ENCODE measurements at regions not wholly inside any gene's neighbourhood (a gene's known extent, or its start where the extent isn't known, plus 50 kb on each side); places are given as distances from the start of the nearest gene placed in this dataset.

GRCh38 chr4:62162606-62163005 is 962.5 kb downstream of the ADGRL3 start:
- no peak for DNase-seq (ENCODE audit: low read depth, low spot score)

GRCh38 chr4:62161446-62161845 is 961.3 kb downstream of the ADGRL3 start:
- DNase-seq (ENCODE audit: low read depth, low spot score): no peak

- DNase-seq (ENCODE audit: low read depth, low spot score): no peak
These were observed 959.8 kb downstream of the ADGRL3 start for GRCh38 chr4:62159876-62160275.

DNA sequence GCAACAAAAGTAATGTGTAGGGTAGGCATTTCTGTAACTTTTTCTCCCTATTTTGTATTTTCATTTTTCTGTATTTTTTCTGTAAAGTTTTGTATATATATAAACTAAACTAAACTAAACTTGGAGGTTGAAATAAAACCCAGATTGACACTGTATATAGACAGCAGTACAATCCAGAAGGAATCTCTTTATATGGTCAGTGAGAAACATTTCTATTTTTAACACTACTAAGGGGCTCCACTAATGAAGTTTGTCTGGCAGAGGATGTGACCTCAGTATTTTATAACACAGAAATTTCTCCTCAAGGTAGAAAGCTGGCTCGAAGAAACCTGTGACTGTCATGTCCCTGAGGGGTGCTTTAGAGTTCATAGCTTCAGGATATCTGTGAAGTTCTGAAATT is 959.2 kb downstream of the ADGRL3 start:
- no peak for DNase-seq (ENCODE audit: low read depth, low spot score)

- no peak for DNase-seq (ENCODE audit: low read depth, low spot score)
These were observed 956.1 kb downstream of the ADGRL3 start for GRCh38 chr4:62156205-62156604.

DNA sequence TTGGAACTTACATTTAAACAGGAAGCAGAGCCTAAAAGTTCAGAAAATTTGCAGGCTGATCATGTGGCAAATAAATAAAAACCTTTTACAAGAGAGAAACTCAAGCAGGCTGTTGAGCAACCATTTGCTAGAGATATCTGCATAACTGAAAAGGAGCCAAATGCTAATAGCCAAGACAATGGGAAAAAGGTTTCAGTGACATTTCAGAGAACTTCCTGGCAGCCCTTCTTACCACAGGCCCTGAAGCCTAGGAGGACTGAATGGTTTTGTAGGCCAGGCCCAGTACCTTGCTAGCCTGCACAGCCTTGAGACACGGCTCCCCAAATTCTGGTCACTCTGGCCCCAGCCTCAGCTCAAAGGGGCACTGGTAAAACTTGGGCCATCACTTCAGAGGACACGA is 945.1 kb downstream of the ADGRL3 start:
- no peak for DNase-seq (ENCODE audit: low read depth, low spot score)

DNA sequence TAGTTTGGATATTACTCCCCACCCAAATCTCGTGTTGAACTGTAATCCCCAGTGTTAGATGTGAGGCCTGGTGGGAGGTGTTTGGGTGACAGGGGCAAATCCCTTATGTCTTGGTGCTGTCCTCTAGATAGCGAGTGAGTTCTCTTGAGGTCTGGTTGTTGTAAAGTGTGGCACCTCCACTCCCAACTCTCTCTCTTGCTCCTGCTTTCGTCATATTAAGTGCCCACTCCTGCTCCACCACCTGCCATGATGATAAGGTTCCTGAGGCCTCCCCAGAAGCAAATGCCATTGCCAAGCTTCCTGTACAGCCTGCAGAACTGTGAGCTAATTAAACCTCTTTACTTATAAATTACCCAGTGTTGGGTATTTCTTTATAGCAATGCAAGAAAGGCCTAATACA is 944.3 kb downstream of the ADGRL3 start:
- DNase-seq (ENCODE audit: low read depth, low spot score): no peak

DNA sequence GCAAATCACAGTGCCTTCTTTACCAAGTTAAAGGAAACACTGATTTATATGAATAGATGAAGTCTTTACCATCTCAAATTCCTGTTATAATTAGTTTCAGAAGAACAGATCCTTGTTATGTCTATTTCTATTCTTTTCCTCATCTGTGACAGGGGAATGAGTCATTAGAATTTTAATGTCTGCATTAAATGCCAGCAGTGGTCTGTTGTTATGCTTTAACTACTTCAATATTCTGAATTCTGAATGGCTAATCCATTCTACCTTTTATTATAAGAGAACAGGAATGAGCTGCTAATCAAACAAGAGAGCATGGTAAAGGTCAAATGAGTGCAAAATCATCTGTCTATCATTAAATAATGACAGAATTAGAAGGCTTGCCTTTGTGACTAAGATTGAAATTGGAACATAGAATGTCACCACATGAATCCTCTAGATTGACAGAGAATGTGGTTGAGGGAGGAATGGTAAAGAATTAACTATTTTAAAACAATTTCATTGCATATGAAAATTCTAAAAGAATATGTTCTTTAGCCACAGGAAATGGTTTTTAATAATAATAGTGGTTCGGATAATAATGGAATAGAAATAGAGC is 935.5 kb downstream of the ADGRL3 start:
- no peak for DNase-seq (ENCODE audit: low read depth, low spot score)

- no peak for DNase-seq (ENCODE audit: low read depth, low spot score)
These were observed 933.9 kb downstream of the ADGRL3 start for GRCh38 chr4:62133977-62134376.

DNA sequence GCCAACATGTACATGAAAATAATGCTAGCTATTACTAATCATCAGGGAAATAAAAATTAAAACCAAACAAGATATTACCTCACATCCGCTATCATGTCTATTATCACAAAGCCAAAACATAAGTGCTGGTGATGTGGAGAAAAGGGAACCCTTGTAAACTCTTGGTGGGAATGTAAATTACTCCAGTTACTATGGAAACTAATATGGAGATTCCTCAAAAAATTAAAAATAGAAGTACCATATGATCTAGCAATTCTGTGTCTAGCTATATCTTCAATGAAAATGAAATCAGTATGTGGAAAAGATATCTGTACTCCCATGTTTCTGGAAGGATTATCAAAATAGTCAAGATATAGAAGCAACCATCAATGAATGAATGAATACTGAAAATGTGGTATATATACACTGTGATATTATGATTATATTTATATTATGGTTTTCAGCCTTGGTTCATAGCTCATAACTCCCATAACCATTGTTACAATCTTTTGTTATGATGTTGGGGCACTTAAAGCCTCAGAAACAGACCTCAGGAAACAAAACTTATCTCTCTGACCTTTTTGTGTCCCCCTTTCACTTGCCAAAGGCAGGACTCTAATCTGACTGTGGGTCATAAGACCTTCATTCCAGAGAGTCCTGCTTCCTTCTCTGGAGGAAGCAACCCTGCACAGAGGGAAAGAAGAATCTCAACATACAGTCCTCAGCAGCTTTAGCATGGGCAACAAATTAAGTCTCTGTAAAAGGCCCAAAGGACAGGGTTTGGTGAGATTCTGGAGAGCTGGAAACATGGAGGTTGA is 933.2 kb downstream of the ADGRL3 start:
- no peak for DNase-seq (ENCODE audit: low read depth, low spot score)

DNA sequence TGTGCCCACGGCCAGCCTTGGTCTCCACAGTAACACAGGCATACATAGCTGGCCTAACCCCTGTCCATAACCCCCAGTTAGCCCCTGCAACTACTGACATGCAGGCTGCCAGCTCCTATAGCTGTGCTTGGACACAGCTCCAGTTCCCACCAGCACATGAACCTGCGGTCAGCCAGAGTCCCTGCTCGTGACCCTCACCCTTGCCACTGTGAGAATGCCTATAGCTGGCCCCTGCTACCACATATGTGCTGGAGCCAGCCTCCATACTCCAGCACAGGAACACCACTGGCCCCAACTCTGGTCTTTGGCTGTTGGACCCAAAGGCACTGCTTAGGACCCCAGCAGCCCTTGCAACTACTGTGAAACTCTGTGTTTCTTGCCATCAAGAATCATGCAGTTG is 930.9 kb downstream of the ADGRL3 start:
- no peak for DNase-seq (ENCODE audit: low read depth, low spot score)

GRCh38 chr4:62130637-62131036 is 930.5 kb downstream of the ADGRL3 start:
- no peak for DNase-seq (ENCODE audit: low read depth, low spot score)

GRCh38 chr4:62130230-62130629 is 930.1 kb downstream of the ADGRL3 start:
- no peak for DNase-seq (ENCODE audit: low read depth, low spot score)

Data from smooth muscle cell of the brain vasculature (primary cell).